NCI-H2081 (cell line): ENCODE measurements at regions not wholly inside any gene's neighbourhood (a gene's known extent, or its start where the extent isn't known, plus 50 kb on each side); places are given as distances from the start of the nearest gene placed in this dataset.
"Not testable (repeated sequence)": the region's sequence is repeated elsewhere in the genome, so short reads cannot be mapped to it uniquely, and the experiment has no call there.

Experiments
- DNase-seq, 2 experiments: peaks; one replicate each; lab custom pipeline; 2025; lab: John Stamatoyannopoulos, UW

DNA sequence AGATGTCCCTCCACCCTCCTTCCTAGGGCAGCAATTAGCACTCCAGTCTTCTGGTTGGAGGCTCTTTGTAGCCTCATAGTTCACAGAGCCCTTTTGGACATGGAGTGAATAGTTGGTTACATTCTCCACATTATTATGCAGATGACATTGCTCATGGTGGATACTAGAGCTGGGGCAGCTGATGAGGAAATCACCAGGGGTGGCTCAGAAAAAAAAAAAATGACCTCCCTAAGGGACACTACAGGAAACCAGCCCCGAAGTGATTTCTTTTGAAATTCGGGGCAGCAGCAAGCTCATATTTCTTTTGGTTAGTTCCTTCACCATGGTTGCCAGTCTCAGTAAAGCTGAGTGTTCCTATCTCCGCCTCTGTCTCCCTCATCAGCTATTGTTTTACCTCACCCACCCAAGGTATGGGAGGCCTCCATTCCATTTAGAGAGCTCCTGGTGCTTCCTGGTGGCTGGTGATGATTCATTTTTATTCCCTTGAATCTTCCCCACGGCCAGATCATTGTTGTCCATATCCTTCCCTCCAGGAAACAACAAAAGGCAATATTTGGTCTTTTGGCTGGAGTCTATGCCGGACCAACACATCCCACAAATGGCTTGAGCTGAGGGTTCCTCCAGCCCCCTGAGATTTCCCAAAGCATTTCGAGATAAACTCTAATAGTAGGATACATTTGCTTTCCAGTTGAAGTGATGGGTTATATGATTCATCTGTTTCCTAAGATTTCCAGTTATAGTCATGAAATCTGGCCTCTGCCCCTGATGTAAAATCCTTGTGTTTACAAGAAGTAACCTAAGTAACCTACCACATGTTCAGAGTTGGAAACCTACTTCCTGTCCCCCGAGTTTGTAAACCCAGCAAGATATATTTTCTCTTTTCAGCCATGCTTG lies 56.2 kb upstream of the NID2 start:
- DNase-seq: peak in 1 of 2 experiments; percentile 12

DNA sequence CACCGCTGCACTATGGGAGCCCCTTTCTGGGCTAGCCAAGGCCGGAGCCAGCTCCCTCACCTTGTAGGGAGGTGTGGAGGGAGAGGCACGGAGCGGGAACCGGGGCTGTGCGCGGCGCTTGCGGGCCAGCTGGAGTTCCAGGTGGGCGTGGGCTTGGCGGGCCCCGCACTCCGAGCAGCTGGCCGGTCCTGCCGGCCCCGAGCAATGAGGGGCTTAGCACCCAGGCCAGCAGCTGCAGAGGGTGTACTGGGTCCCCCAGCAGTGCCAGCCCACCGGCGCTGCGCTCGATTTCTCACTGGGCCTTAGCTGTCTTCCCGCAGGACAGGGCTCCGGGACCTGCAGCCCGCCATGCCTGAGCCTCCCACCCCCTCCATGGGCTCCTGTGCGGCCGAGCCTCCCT lies 53.3 kb upstream of the NID2 start:
- DNase-seq: not testable (repeated sequence)

DNA sequence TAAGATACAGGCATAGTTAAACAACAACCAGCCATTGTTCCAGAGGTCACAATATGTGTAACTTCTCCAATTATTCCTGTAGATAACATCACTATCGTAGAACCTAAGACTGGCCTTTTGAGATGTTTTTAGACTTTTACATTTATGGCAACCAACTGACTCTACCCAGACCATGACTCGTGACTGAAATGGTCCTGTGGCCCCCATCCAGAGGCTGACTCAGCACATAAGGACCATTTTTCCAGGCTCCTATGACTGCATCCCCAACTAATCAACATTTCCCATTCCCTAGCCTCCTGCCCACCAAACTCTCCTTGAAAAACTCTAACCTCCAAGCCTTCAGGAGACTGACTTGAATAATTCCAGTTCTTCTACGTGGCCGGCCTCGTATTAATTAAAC lies 52.6 kb upstream of the NID2 start:
- DNase-seq: no peak

DNA sequence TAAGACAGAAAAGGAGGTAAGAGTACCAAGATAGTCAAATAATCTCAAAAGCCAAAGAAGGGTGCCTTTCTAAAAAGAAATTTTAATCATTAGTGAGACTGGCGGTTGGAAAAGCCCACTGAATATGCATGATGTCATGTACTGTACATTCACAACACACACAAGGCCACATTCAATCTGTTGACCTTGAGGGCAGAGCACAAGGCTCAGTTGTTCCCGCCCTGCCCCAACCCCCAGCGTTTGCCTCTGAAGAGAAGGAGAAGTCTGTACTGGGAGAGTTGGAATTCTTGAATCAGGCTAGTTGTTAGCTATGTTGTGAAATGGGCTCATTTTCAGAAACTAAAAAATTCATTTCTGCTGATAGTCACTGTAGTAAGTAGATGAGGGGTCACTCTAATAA lies 50.2 kb upstream of the NID2 start:
- DNase-seq: no peak
